PC-9 (cell line): ENCODE measurements at regions not wholly inside any gene's neighbourhood (a gene's known extent, or its start where the extent isn't known, plus 50 kb on each side); places are given as distances from the start of the nearest gene placed in this dataset.

Source experiments
- BruUV-seq: library from RNA; stranded (reverse); fragments of 400-500 nt; replicated peaks from 2 replicates; lab custom pipeline; 2021; lab: Mats Ljungman, UMichigan
- CTCF ChIA-PET: fragments of 300-600 bp; sonication (Branson Sonifier 250); formaldehyde crosslinking; loops from one replicate; lab custom pipeline; 2022; ENCODE audit warnings: antibody characterized with exemption; lab: Charles Lee
- POLR2A ChIA-PET: fragments of 300-600 bp; sonication (Branson Sonifier 250); formaldehyde crosslinking; loops from one replicate; lab custom pipeline; 2022; ENCODE audit warnings: antibody characterized with exemption; ENCODE audit not compliant: unreplicated experiment; lab: Charles Lee
- DNase-seq, 2 experiments: peaks; one replicate each; pipeline versions ENCODE4 v3.0.0 to v3.0.0-alpha.2; 2015 to 2022; ENCODE audit warnings: mixed read lengths in 1 of 2
- H2AFZ ChIP-seq: fragments of 200-600 bp; sonication (generic); 2 replicates; pipeline ENCODE4 v1.8.1; 2017; ENCODE audit warnings: antibody characterized with exemption
- H3F3A ChIP-seq: fragments of 200-600 bp; sonication (generic); 2 replicates; pipeline ENCODE4 v1.8.1; 2017; ENCODE audit warnings: antibody characterized with exemption, mild to moderate bottlenecking, low read depth; ENCODE audit not compliant: insufficient read depth
- H3K27ac ChIP-seq: fragments of 200-600 bp; sonication (generic); 2 replicates; pipeline ENCODE4 v1.6.1; 2016; ENCODE audit warnings: mixed run types
- H3K27me3 ChIP-seq: fragments of 200-600 bp; sonication (generic); 2 replicates; pipeline ENCODE4 v1.6.1; 2016; ENCODE audit warnings: low read depth, mixed run types; ENCODE audit not compliant: insufficient read depth
- H3K36me3 ChIP-seq: fragments of 200-600 bp; sonication (generic); 2 replicates; pipeline ENCODE4 v1.6.1; 2016; ENCODE audit warnings: low read depth, mixed run types
- H3K4me1 ChIP-seq: fragments of 200-600 bp; sonication (generic); replicated peaks from 2 replicates; pipeline ENCODE4 v1.6.1; 2016; ENCODE audit warnings: mixed run types; ENCODE audit not compliant: insufficient read depth
- H3K4me2 ChIP-seq: fragments of 200-600 bp; sonication (generic); 2 replicates; pipeline ENCODE4 v1.6.1; 2017; ENCODE audit warnings: mixed run types
- H3K4me3 ChIP-seq: fragments of 200-600 bp; sonication (generic); 2 replicates; pipeline ENCODE4 v1.6.1; 2016; ENCODE audit warnings: mixed run types
- H3K79me2 ChIP-seq: fragments of 200-600 bp; sonication (generic); 2 replicates; pipeline ENCODE4 v1.6.1; 2017; ENCODE audit warnings: low read depth, mixed run types
- H3K9me2 ChIP-seq: fragments of 200-600 bp; sonication (generic); 2 replicates; pipeline ENCODE4 v1.8.1; 2017; ENCODE audit warnings: mild to moderate bottlenecking; ENCODE audit not compliant: insufficient read depth
- H3K9me3 ChIP-seq: fragments of 200-600 bp; sonication (generic); 2 replicates; pipeline ENCODE4 v1.8.1; 2016; ENCODE audit warnings: low read depth; ENCODE audit not compliant: insufficient read depth
- H4K20me1 ChIP-seq: fragments of 200-600 bp; sonication (generic); 2 replicates; pipeline ENCODE4 v1.8.1; 2017; ENCODE audit not compliant: insufficient read depth
- EZH2 ChIP-seq: fragments of 200-600 bp; sonication (generic); IDR thresholded peaks from 2 replicates; pipeline ENCODE4 v1.8.0; 2017; ENCODE audit warnings: antibody characterized with exemption, low read depth
- intact Hi-C: fragments of 100-400 bp; cut with micrococcal nuclease; formaldehyde crosslinking; loops from one replicate; pipeline ENCODE4 v1.10.0; 2022; ENCODE audit not compliant: unreplicated experiment
- TF ChIP-seq, protein P1 (sequence below): fragments of 200-600 bp; sonication (generic); conservative IDR thresholded peaks from 2 replicates; pipeline ENCODE4 v1.6.1; 2017; ENCODE audit warnings: mixed run types, antibody characterized with exemption, mild to moderate bottlenecking, moderate library complexity

DNA sequence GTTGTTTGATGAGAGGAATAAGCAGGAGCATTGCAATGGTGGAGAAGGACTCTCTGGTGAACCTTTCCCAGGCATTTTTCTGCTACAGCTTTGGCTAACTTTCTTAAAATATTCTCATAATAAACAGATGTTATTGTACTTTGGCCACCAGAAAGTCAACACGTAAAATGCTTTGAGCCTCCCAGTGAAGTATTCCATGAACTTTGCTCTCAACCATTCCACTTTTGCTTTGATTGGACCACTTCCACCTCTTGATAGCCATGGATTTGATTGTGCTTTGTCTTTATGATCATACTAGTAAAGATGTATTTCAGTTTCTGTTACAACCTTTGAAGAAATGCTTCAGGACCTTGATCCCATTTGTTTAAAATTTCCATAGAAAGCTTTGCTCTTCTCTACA is 241.1 kb downstream of the TENT5A start:
- no peaks in the 10 kb centered on the region for H3K79me2 ChIP-seq
- no peak overlapping the region for H3K27ac ChIP-seq
- H3K4me3 ChIP-seq = no peak overlapping the region
- TF ChIP-seq, protein P1, sequence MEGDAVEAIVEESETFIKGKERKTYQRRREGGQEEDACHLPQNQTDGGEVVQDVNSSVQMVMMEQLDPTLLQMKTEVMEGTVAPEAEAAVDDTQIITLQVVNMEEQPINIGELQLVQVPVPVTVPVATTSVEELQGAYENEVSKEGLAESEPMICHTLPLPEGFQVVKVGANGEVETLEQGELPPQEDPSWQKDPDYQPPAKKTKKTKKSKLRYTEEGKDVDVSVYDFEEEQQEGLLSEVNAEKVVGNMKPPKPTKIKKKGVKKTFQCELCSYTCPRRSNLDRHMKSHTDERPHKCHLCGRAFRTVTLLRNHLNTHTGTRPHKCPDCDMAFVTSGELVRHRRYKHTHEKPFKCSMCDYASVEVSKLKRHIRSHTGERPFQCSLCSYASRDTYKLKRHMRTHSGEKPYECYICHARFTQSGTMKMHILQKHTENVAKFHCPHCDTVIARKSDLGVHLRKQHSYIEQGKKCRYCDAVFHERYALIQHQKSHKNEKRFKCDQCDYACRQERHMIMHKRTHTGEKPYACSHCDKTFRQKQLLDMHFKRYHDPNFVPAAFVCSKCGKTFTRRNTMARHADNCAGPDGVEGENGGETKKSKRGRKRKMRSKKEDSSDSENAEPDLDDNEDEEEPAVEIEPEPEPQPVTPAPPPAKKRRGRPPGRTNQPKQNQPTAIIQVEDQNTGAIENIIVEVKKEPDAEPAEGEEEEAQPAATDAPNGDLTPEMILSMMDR = no peak
- no peak for TF ChIP-seq EZH2
- no peak for DNase-seq
- H3K9me2 ChIP-seq = no peaks in the 10 kb centered on the region
- H3K4me1 ChIP-seq = no peaks in the 10 kb centered on the region
- H3F3A ChIP-seq = no peaks in the 10 kb centered on the region
- intact Hi-C loops = no loop called here
- H2AFZ ChIP-seq = no peak overlapping the region
- no peaks in the 10 kb centered on the region for H4K20me1 ChIP-seq
- ChIA-PET CTCF (no interaction called here), POLR2A (no interaction called here)
- no peaks in the 10 kb centered on the region for H3K9me3 ChIP-seq
- H3K36me3 ChIP-seq = no peaks in the 10 kb centered on the region
- no peaks in the 10 kb centered on the region for H3K27me3 ChIP-seq
- H3K4me2 ChIP-seq = no peak overlapping the region
- no TSS peak for BruUV-seq

DNA sequence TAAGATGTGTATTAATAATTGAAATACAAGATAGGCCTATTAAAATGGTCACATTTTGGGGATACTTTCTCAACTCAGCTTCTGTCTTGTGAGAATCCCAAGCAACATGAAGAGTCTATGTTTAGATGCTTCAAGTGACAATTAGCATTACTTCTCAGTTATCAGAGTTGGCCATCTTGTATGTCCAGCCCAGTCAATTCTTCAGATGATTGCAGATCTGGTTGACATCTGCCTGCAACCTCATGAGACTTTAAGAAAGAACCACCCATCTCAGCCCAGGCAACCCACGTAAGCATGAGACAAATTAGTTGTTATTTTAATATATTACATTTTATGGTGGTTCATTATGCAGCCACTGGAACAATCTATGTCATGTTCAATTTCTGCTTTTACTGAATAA is 256.5 kb downstream of the TENT5A start:
- no peaks in the 10 kb centered on the region for H3K4me1 ChIP-seq
- no peak overlapping the region for H2AFZ ChIP-seq
- POLR2A ChIA-PET = no interaction called here
- no peak overlapping the region for H3K4me2 ChIP-seq
- CTCF ChIA-PET = no interaction called here
- no peaks in the 10 kb centered on the region for H3K36me3 ChIP-seq
- no peak overlapping the region for H3K4me3 ChIP-seq
- no peaks in the 10 kb centered on the region for H3K9me3 ChIP-seq
- H4K20me1 ChIP-seq = no peaks in the 10 kb centered on the region
- H3F3A ChIP-seq = no peaks in the 10 kb centered on the region
- no peaks in the 10 kb centered on the region for H3K27me3 ChIP-seq
- no peak for DNase-seq
- H3K79me2 ChIP-seq = no peaks in the 10 kb centered on the region
- no TSS peak for BruUV-seq
- no peaks in the 10 kb centered on the region for H3K9me2 ChIP-seq
- intact Hi-C loops = no loop called here
- TF ChIP-seq, protein P1 = no peak
- H3K27ac ChIP-seq = no peak overlapping the region

DNA sequence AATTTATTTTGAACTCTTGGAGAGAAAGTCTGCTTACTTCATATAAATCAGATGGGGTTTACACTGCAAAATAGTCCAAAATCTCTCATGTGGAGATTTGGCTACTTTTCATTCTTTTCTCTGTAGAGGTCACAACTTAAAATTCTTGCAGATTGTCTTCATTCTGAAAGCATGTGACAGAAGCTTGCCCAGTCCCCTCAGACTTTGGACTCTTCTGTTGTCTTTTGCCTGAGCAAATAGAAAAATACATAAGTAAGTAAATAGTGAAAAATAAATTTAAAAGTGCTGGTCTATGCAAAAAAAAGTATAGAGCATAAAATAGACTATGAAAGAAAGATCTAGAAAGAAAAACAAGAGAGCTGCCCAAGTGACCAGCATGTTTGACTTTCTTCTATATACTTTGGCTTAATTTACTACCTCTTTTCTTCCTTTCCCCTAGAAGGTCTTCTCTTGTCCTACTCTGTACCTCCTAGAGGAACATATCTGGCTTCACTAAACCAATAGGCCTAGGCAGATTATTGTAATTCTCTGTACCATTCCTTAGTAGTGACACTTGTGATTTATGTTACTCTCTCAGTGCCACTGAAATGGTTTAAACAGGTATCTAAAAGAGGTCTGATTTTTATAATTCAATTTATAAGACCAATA is 260.9 kb downstream of the TENT5A start:
- no TSS peak for BruUV-seq
- intact Hi-C loops = no loop called here
- no peak for DNase-seq

More for the DNA sequence above, 260.9 kb downstream of the TENT5A start:
- H3K27ac ChIP-seq = no peak overlapping the region
- H3K36me3 ChIP-seq = no peaks in the 10 kb centered on the region
- H3K79me2 ChIP-seq = no peaks in the 10 kb centered on the region
- no peaks in the 10 kb centered on the region for H3K4me1 ChIP-seq
- H3K4me3 ChIP-seq = no peak overlapping the region
- no peaks in the 10 kb centered on the region for H3F3A ChIP-seq
- POLR2A ChIA-PET = no interaction called here
- no peaks in the 10 kb centered on the region for H4K20me1 ChIP-seq
- H3K9me2 ChIP-seq = no peaks in the 10 kb centered on the region
- CTCF ChIA-PET = no interaction called here
- no peak overlapping the region for H2AFZ ChIP-seq
- no peak for TF ChIP-seq EZH2
- TF ChIP-seq, protein P1 = no peak
- no peaks in the 10 kb centered on the region for H3K27me3 ChIP-seq
- no peak overlapping the region for H3K4me2 ChIP-seq
- no peaks in the 10 kb centered on the region for H3K9me3 ChIP-seq
